ENCODE measurements at regions not wholly inside any gene's neighbourhood (a gene's known extent, or its start where the extent isn't known, plus 50 kb on each side); places are given as distances from the start of the nearest gene placed in this dataset.
A peak's percentile ranks its signal among the peaks of the same experiment; 100 is the strongest.

DNA sequence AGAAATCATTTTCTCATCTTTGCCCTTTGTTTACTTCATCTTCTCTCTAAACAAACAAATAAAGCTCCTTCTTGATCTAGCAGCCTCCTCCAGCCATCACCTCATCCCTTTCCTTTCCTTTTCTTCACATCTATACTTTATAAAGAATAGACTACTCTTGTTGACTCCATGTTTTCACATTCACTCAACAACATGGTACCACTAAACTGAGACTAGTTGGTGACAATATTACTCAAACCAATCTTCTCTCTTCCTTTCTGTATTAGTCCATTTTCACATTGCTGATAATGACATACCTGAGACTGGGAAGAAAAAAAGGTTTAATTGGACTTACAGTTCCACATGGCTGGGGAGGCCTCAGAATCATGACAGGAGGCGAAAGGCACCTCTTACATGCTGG lies 324.7 kb downstream of the SOX2 start:
- Histone ChIP-seq H3K27ac (ENCODE audit: low read depth) (no peak overlapping the region), H3K36me3 (ENCODE audit: insufficient read depth) (no peaks in the 10 kb centered on the region), H3K4me1 (ENCODE audit: insufficient read depth) (no peaks in the 10 kb centered on the region), H3K4me3 (ENCODE audit: low read depth, low read length) (no peak overlapping the region)
- WGBS = 82% methylated on average over 1 of the region's 1 CpG
- DNase-seq (ENCODE audit: extremely low spot score) = no peak

DNA sequence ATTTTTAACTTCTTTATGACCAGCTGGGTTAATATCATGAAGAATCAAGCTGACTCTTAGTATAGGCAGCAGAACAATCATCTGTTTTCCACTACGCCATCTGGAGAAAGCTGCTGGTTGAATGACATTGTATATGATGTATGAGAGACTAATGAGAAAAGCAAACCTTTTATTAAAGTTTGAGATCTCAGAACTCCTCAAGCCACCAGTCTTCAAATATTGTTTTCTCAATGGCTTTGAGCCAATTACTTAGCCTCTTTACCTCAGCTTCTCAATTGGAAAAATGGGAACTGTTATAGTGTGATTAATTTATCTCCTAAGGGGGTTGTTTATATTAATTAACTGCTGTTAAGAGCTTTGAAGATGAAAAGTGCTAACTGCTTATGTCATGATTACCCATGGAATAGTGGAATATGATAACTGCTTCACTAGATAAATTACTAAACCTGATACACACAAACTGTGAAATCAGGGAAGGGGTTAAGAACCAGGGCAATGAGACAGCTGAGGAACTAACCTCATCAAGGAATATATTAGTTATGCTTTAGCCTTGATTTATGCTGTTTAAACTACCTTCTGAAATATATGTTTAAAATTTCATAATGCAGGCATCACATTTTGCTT lies 330.1 kb downstream of the SOX2 start:
- 89% methylated on average over 1 of the region's 1 CpG for WGBS
- no peak overlapping the region for H3K27ac ChIP-seq (ENCODE audit: low read depth)
- no peaks in the 10 kb centered on the region for H3K4me1 ChIP-seq (ENCODE audit: insufficient read depth)
- no peak overlapping the region for H3K4me3 ChIP-seq (ENCODE audit: low read depth, low read length)
- H3K36me3 ChIP-seq (ENCODE audit: insufficient read depth) = no peaks in the 10 kb centered on the region
- DNase-seq (ENCODE audit: extremely low spot score) = no peak

DNA sequence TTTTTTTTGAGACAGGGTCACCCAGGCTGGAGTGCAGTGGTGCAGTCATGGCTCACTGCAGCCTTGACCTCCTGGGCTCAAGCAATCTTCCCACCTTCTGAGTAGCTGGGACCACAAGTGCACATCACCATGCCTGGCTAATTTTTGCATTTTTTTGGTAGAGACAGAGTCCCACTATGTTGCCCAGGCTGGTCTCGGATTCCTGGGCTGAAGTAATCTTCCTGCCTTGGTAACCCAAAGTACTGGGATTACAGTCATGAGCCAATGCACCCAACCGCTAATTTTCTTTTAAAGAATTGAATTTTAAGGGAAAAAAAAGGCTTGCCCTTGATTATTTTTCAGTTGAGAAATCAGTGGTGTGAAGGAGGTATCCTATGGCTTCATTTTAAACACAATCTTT lies 334.0 kb downstream of the SOX2 start:
- no peaks in the 10 kb centered on the region for H3K36me3 ChIP-seq (ENCODE audit: insufficient read depth)
- no peaks in the 10 kb centered on the region for H3K4me1 ChIP-seq (ENCODE audit: insufficient read depth)
- WGBS = 73% methylated on average over 2 of the region's 2 CpGs
- H3K27ac ChIP-seq (ENCODE audit: low read depth) = no peak overlapping the region
- DNase-seq (ENCODE audit: extremely low spot score) = no peak
- H3K4me3 ChIP-seq (ENCODE audit: low read depth, low read length) = no peak overlapping the region

DNA sequence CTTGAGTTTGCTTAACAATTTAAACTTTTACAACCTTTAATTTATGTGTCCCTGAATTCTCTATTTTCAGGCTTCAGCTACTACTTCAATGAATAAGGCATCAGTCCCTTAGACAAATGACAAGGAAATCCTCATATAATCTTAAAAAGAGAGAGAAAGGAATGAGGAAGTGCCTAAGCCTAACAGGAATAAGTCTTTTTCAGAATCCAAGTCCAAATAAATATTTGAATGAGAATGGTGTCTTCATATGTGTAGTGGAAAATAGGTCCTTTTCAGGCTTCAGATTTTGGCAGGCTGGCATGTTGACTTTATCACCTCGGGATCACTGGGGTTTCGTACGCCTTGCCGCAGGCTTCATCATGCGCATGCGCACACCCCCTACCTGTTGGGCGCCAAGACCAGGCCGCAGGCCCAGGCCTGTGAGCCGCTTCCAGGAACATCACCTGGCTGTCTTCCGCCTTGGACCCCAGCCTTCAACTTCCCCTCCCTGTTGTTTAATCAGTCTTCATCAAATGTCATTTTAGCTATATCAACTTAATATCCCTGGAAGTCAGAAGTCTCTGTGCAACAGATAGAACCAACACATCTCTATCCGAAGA lies 334.5 kb downstream of the SOX2 start:
- Histone ChIP-seq H3K4me1 (ENCODE audit: insufficient read depth) (no peaks in the 10 kb centered on the region), H3K36me3 (ENCODE audit: insufficient read depth) (no peaks in the 10 kb centered on the region), H3K4me3 (ENCODE audit: low read depth, low read length) (no peak overlapping the region), H3K27ac (ENCODE audit: low read depth) (no peak overlapping the region)
- DNase-seq (ENCODE audit: extremely low spot score) = no peak
- WGBS = 63% methylated on average over 11 of the region's 11 CpGs

DNA sequence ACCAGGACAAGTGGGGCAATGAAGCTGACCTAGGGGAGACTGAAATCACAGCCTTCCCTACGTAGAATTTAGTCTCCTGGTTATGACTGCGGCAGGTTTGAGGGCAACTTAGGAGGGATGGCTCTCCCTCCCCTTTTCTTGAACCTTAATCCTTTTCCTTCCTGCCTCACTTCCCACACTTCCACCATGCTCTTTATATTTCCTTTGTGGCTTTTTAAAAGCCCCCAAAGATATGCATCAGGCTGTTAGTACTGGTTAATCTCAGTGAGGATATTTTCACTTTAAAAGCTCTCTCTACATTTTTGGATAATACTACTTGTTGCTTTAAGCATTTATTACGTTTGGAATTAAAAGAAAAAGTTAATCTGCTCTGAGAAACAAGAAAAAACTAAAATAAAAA lies 339.2 kb downstream of the SOX2 start:
- no peak for DNase-seq (ENCODE audit: extremely low spot score)
- WGBS = 21% methylated on average over 3 of the region's 3 CpGs
- no peak overlapping the region for H3K4me3 ChIP-seq (ENCODE audit: low read depth, low read length)
- no peaks in the 10 kb centered on the region for H3K4me1 ChIP-seq (ENCODE audit: insufficient read depth)
- H3K27ac ChIP-seq (ENCODE audit: low read depth) = no peak overlapping the region
- no peaks in the 10 kb centered on the region for H3K36me3 ChIP-seq (ENCODE audit: insufficient read depth)

DNA sequence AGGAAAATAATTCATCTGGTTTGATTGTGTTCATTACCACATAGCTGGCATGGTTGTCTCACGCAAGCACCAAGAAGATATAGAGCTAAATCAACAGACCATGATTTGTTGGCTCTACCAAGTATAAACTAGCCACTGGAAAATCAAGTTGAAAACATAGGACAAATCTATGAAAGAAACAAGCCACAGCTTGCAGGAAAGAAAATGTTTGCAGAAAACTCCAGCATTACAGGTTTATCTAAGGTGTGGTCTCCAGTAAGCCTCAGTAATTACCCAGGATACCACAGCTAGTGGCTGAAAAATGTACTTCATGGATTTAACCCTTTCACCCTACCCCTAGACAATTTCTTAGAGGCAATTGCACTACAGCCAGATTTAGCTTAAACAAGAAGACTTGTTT lies 340.6 kb downstream of the SOX2 start:
- H3K36me3 ChIP-seq (ENCODE audit: insufficient read depth) = no peaks in the 10 kb centered on the region
- no peak overlapping the region for H3K4me3 ChIP-seq (ENCODE audit: low read depth, low read length)
- WGBS = 82% methylated on average over 1 of the region's 1 CpG
- DNase-seq (ENCODE audit: extremely low spot score) = peak; percentile 48
- H3K4me1 ChIP-seq (ENCODE audit: insufficient read depth) = no peaks in the 10 kb centered on the region
- peak overlapping the region; percentile 59 for H3K27ac ChIP-seq (ENCODE audit: low read depth)

DNA sequence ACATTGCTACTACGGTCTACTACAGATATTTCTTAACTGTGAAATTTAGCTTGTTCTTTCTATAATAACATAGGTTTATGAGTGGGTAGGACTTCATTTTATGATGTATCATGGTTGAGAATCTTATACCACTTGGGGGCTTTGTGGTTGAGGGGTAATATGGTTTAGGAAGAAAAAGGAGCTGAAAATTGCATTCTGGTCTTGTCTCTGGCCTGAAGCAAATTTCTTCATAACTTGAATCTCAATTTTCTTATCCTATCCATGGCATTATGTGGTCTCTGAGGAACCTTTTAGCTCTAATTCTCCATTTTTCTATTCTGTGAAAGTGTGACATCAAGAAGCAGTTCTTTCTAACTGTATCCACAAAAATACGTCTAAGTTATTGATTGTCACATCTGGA lies 341.0 kb downstream of the SOX2 start:
- 85% methylated on average over 2 of the region's 2 CpGs for WGBS
- H3K27ac ChIP-seq (ENCODE audit: low read depth) = peak overlapping the region; percentile 59
- no peaks in the 10 kb centered on the region for H3K36me3 ChIP-seq (ENCODE audit: insufficient read depth)
- H3K4me1 ChIP-seq (ENCODE audit: insufficient read depth) = no peaks in the 10 kb centered on the region
- H3K4me3 ChIP-seq (ENCODE audit: low read depth, low read length) = no peak overlapping the region
- DNase-seq (ENCODE audit: extremely low spot score) = no peak

DNA sequence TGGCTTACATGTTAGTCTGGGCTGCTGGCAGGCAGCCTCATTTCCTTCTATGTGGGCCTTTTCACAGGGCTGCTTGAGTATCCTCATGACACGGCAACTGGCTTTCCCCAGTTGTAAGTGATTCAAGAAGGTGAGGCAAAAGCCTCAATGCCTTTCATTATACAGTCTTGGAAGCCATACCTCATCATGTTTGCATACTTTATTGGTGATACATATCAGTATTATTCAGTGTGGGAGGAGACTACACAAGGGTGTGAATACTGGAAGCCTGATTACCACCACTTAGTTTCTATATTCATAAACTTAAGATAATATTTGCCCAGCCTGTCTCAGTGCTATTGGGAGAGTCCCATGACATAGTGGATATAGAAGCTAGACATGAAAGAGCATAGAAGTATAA lies 346.8 kb downstream of the SOX2 start:
- no peak overlapping the region for H3K4me3 ChIP-seq (ENCODE audit: low read depth, low read length)
- no peak for DNase-seq (ENCODE audit: extremely low spot score)
- H3K4me1 ChIP-seq (ENCODE audit: insufficient read depth) = no peaks in the 10 kb centered on the region
- H3K36me3 ChIP-seq (ENCODE audit: insufficient read depth) = no peaks in the 10 kb centered on the region
- WGBS = 84% methylated on average over 1 of the region's 1 CpG
- no peak overlapping the region for H3K27ac ChIP-seq (ENCODE audit: low read depth)

DNA sequence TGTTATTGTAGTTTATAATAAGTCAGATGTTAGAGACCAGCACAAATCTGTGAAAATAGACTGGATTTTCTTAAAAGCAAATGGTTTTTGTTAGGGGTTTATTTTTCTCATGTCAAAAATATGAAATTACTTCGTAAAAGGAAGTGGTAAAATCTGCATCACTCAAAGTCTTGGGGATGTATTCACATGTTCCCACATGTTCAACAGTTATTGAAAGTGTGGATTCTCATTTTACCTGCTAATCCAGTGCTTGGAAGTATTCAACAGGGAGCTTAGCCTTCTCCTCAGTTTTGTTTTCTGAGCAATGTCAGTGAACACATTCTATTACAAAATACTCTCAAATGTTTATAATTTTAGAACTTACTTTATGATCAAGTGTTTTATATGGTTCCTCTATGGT lies 352.0 kb downstream of the SOX2 start:
- H3K36me3 ChIP-seq (ENCODE audit: insufficient read depth) = no peaks in the 10 kb centered on the region
- no peak for DNase-seq (ENCODE audit: extremely low spot score)
- WGBS = 55% methylated on average over 1 of the region's 1 CpG

DNA sequence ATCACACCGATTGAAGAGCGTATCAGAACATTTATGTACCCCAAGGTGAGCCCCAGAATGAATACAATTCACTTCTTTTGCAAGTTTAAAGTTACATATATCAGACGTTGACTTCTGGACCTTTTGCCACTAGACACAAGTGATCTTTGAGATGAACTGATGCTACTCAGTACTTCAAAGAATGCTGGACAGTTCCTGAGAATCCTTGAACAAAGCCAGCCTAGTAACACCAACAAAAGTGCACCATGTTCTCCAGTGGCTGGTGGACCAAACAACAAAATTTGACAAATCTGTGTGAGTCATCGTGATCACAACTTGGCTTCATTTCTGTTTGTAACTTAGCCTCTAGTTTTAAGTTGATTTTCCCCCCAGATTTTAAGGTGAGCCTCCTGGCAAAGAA lies 355.7 kb downstream of the SOX2 start:
- Histone ChIP-seq H3K27ac (ENCODE audit: low read depth) (no peak overlapping the region), H3K36me3 (ENCODE audit: insufficient read depth) (no peaks in the 10 kb centered on the region), H3K4me1 (ENCODE audit: insufficient read depth) (no peaks in the 10 kb centered on the region), H3K4me3 (ENCODE audit: low read depth, low read length) (no peak overlapping the region)
- WGBS = 81% methylated on average over 4 of the region's 4 CpGs
- no peak for DNase-seq (ENCODE audit: extremely low spot score)

More for the DNA sequence above, 352.0 kb downstream of the SOX2 start:
- Histone ChIP-seq H3K4me1 (ENCODE audit: insufficient read depth) (no peaks in the 10 kb centered on the region), H3K4me3 (ENCODE audit: low read depth, low read length) (no peak overlapping the region), H3K27ac (ENCODE audit: low read depth) (no peak overlapping the region)

DNA sequence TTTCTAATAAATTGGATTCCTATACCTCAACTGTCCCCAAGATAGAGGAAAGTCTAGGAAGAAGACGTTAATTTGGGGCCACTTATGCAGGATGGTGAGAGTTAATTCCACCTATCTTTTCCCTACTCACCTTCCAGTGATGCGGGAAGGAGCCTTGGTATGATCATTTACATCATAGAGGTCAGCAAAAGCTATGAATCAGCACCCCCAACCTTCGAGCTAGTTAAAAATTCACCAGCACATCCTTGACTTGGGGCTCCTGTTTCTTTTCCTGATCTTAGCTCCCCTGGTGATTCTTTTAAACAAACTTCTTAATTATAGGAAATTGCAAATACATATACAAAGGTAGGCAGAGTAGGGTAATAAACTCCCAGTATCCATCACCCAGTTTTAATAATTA lies 366.6 kb downstream of the SOX2 start:
- Histone ChIP-seq H3K27ac (ENCODE audit: low read depth) (no peak overlapping the region), H3K36me3 (ENCODE audit: insufficient read depth) (no peaks in the 10 kb centered on the region), H3K4me1 (ENCODE audit: insufficient read depth) (no peaks in the 10 kb centered on the region), H3K4me3 (ENCODE audit: low read depth, low read length) (no peak overlapping the region)
- WGBS = 54% methylated on average over 3 of the region's 3 CpGs
- DNase-seq (ENCODE audit: extremely low spot score) = no peak

DNA sequence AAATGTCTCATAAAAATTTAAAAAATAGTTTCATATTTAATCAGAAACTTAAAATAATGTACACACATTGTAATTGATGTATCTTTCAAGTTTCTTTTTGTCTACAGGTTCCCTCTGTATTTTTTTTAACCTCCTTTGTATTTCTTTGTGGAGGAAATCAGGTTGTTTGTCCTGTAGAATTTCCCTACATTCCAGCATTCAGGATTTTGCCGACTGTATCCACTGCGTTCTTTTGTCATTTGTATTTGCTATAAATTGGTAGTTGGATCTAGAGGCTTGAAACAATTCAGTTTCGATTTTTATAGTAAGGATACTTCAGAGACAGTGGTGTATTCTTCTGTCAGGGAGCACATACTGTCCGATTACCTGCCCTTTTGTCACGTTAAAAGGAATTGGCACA lies 367.2 kb downstream of the SOX2 start:
- 74% methylated on average over 5 of the region's 5 CpGs for WGBS
- H3K36me3 ChIP-seq (ENCODE audit: insufficient read depth) = no peaks in the 10 kb centered on the region
- H3K27ac ChIP-seq (ENCODE audit: low read depth) = no peak overlapping the region
- no peak overlapping the region for H3K4me3 ChIP-seq (ENCODE audit: low read depth, low read length)
- no peaks in the 10 kb centered on the region for H3K4me1 ChIP-seq (ENCODE audit: insufficient read depth)
- DNase-seq (ENCODE audit: extremely low spot score) = no peak

DNA sequence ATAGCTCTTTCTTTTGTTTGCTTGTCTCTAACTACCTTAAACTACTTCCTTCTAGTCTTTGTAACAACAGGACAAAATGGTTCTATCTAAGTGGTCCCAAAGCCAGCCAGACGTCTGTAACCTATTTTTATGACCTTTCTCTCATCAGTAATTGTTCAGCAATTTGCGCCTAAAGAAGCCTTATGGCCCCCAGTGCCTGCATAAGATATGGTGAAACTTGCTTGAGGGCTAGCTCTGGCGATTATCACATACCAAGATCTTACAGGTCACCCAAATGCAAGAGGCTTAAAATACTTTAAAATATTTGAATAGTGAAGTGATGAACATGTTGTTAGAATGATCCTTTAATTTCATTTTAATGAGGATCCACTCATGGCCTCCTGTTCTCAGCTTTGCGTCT lies 369.4 kb downstream of the SOX2 start:
- Histone ChIP-seq H3K36me3 (ENCODE audit: insufficient read depth) (no peaks in the 10 kb centered on the region), H3K4me1 (ENCODE audit: insufficient read depth) (no peaks in the 10 kb centered on the region), H3K4me3 (ENCODE audit: low read depth, low read length) (no peak overlapping the region), H3K27ac (ENCODE audit: low read depth) (no peak overlapping the region)
- no peak for DNase-seq (ENCODE audit: extremely low spot score)
- WGBS = 52% methylated on average over 4 of the region's 4 CpGs

DNA sequence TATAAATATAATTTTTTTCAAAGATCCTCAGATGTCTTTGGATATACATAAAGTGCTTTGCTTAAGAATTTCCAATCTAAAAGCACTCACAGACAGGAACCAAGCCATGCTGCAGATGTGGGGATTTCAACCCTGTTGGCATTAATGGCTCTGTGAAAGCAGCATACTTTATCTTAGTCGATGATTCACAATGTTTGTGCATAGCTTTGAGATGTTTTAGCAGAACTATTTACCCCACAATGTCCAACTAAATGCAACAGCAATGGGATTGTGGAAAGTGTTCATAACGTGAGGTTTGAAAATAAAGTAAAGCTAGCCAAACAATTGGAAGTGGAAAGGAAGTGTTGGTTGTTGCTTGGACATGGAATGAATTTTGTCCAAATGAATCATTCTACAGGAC lies 371.4 kb downstream of the SOX2 start:
- Histone ChIP-seq H3K4me3 (ENCODE audit: low read depth, low read length) (no peak overlapping the region), H3K36me3 (ENCODE audit: insufficient read depth) (no peaks in the 10 kb centered on the region), H3K4me1 (ENCODE audit: insufficient read depth) (no peaks in the 10 kb centered on the region), H3K27ac (ENCODE audit: low read depth) (no peak overlapping the region)
- 20% methylated on average over 2 of the region's 2 CpGs for WGBS
- no peak for DNase-seq (ENCODE audit: extremely low spot score)
